ENCODE measurements at regions not wholly inside any gene's neighbourhood (a gene's known extent, or its start where the extent isn't known, plus 50 kb on each side); places are given as distances from the start of the nearest gene placed in this dataset.

DNA sequence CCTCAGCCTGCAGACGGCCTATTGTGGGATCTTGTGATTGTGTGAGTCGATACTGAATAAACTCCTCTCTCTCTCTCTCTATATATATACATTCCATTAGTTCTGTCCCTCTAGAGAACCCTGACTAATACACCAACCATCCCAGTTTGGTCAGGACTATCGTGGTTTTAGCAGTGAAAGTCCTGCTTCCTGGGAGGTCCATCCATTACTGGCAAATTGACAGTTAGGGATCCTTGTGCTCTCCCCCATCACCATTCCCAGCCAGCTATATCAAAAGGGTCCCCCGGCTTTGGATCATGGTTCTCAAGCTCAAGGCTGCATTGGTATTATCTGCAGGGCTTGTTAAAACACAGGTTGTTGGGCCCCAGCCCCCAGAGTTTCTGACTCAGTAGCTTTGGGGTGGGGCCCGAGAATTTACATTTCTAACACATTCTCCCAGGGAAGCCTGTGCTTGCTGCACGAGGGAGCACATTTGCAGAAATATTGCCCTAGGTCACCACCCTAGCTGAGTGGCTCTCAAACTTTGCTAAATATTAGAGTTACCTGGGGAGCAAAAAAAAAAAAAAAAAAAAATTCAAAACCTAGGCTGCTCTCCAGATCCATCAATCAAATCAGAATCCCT is 899.1 kb upstream of the AUTS2 start:
- CTCF ChIA-PET (ENCODE audit: partially characterized antibody): interaction anchor here (0.6 kb wide), 1 partner anchor 1190 kb away, joined by 3 read pairs; no protein-coding TSS in a partner anchor
- 84% methylated on average over 6 of the region's 6 CpGs; no CpG with 5 or more reads in 1 of the 2 experiments for WGBS, 2 experiments (ENCODE audit: extremely low coverage in 1 of 2, insufficient coverage in 1 of 2, insufficient read length in 1 of 2, insufficient replicate concordance in 2 of 2, low coverage in 1 of 2, low lambda C conversion rate in 2 of 2, missing lambda C conversion rate in 1 of 2)
- H3K9ac ChIP-seq (replicated peaks in 1 of 4; ENCODE audit: extremely low read depth in 1 of 4, low read depth in 3 of 4, low read length in 3 of 4): no peak overlapping the region
- TF ChIP-seq HDAC6 (IDR thresholded peaks at IDR 0.05; ENCODE audit: low read depth, low read length) (no peak), CEBPB (IDR thresholded peaks at IDR 0.05; ENCODE audit: low read depth, low read length) (no peak), CTCF (IDR thresholded peaks at IDR 0.05; ENCODE audit: control extremely low read depth in 1 of 3, insufficient read depth in 1 of 3, low read depth in 1 of 3, low read length in 3 of 3) (no peak), TEAD4 (IDR thresholded peaks at IDR 0.05; ENCODE audit: low read depth, low read length) (no peak), RAD21 (IDR thresholded peaks at IDR 0.05 in 1 of 2, conservative IDR thresholded peaks at IDR 0.05 in 1 of 2; ENCODE audit: low read depth in 2 of 2, low read length in 2 of 2) (no peak), RBBP5 (IDR thresholded peaks at IDR 0.05; ENCODE audit: borderline replicate concordance, low read depth, low read length) (no peak), YY1 (IDR thresholded peaks at IDR 0.05; ENCODE audit: low read depth, low read length) (no peak), SIX5 (IDR thresholded peaks at IDR 0.05; ENCODE audit: low read depth, low read length) (no peak), CBX5 (IDR thresholded peaks at IDR 0.05; ENCODE audit: low read depth, low read length) (no peak), CHD1 (IDR thresholded peaks at IDR 0.05; ENCODE audit: low read depth, low read length) (no peak), KDM5A (IDR thresholded peaks at IDR 0.05; ENCODE audit: low read length) (no peak)

More for the DNA sequence above, 899.1 kb upstream of the AUTS2 start:
- Histone ChIP-seq H3K14ac (ENCODE audit: insufficient read length) (no peak overlapping the region), H3K9me3 (ENCODE audit: insufficient read depth in 2 of 2, low read depth in 1 of 2, low read length in 1 of 2) (no peaks in the 10 kb centered on the region), H3K79me2 (ENCODE audit: control insufficient read depth in 1 of 2, insufficient read depth in 2 of 2, low read length in 2 of 2) (no peaks in the 10 kb centered on the region), H2BK5ac (ENCODE audit: low read depth, low read length) (no peak overlapping the region), H4K5ac (ENCODE audit: insufficient read length, low read depth, low read length) (no peak overlapping the region), H2BK12ac (ENCODE audit: low read depth, low read length) (no peak overlapping the region), H3K4ac (replicated peaks; ENCODE audit: insufficient read length, low read depth, low read length) (no peak overlapping the region), H2BK120ac (replicated peaks; ENCODE audit: low read depth, low read length) (no peak overlapping the region), H2AK5ac (ENCODE audit: low read depth, low read length) (no peak overlapping the region), H3K4me3 (ENCODE audit: extremely low read depth in 1 of 4, insufficient read depth in 2 of 4, low read depth in 3 of 4, low read length in 4 of 4) (no peak overlapping the region), H3K4me1 (replicated peaks in 1 of 4; ENCODE audit: control insufficient read depth in 3 of 4, insufficient read depth in 4 of 4, low read length in 3 of 4) (no peaks in the 10 kb centered on the region), H4K91ac (replicated peaks; ENCODE audit: insufficient read length, low read length) (no peak overlapping the region), H2BK15ac (ENCODE audit: low read length) (no peak overlapping the region), H3K23ac (ENCODE audit: insufficient read length) (no peak overlapping the region), H2AFZ (ENCODE audit: low read length) (no peak overlapping the region), H3K23me2 (ENCODE audit: low read depth, low read length) (no peaks in the 10 kb centered on the region; the same call in 1 of the 2 replicates), H3K4me2 (ENCODE audit: insufficient read depth in 1 of 2, low read depth in 2 of 2, low read length in 2 of 2) (no peak overlapping the region; a peak in 1 of 4 replicates), H2BK20ac (ENCODE audit: low read length) (no peak overlapping the region), H4K20me1 (replicated peaks in 1 of 2; ENCODE audit: control insufficient read depth in 1 of 2, insufficient read depth in 2 of 2, low read length in 2 of 2) (no peaks in the 10 kb centered on the region), H3K79me1 (ENCODE audit: low read depth, low read length) (no peaks in the 10 kb centered on the region), H4K8ac (ENCODE audit: extremely low read depth, insufficient read depth, low read length) (no peak overlapping the region), H3K27me3 (replicated peaks in 1 of 4; ENCODE audit: control insufficient read depth in 3 of 4, extremely low read depth in 1 of 4, insufficient read depth in 3 of 4, low read length in 3 of 4) (no peaks in the 10 kb centered on the region), H3K18ac (ENCODE audit: extremely low read depth, low read length) (no peak overlapping the region), H3K27ac (ENCODE audit: low read depth, low read length) (no peak overlapping the region), H3K36me3 (ENCODE audit: control insufficient read depth in 2 of 4, insufficient read depth in 4 of 4, low read length in 3 of 4) (no peaks in the 10 kb centered on the region), H3K56ac (replicated peaks; ENCODE audit: insufficient read length, low read depth, low read length) (no peak overlapping the region)
- POLR2A ChIA-PET (ENCODE audit: partially characterized antibody): no interaction called here
- DNase-seq (ENCODE audit: low read depth in 1 of 2, low spot score in 2 of 2) (no peak), FAIRE-seq (no peak)

All from H1 (cell line).